Neural cell (in vitro differentiated cells): ENCODE measurements at regions not wholly inside any gene's neighbourhood (a gene's known extent, or its start where the extent isn't known, plus 50 kb on each side); places are given as distances from the start of the nearest gene placed in this dataset.

Experiments
- H2AFZ ChIP-seq: fragments of 200-600, 300-800 bp; sonication (generic), shearing (Covaris generic); 2 replicates; pipeline ENCODE4 v1.6.0; 2014; ENCODE audit warnings: low read depth, mild to moderate bottlenecking, antibody characterized with exemption, low read length, moderate library complexity
- H3F3A ChIP-seq: fragments of 200-600 bp; shearing (Covaris generic); 2 replicates; pipeline ENCODE4 v1.6.1; 2016; ENCODE audit warnings: mild to moderate bottlenecking, moderate library complexity, mixed read lengths, antibody characterized with exemption, low read length; ENCODE audit not compliant: insufficient read depth, poor library complexity, severe bottlenecking
- H3K27ac ChIP-seq: fragments of 200-600, 300-800 bp; sonication (generic), shearing (Covaris generic); 2 replicates; pipeline ENCODE4 v1.5.1; 2014; ENCODE audit warnings: mild to moderate bottlenecking, low read length, moderate library complexity
- H3K27me3 ChIP-seq: fragments of 300-800, 200-600 bp; sonication (generic), shearing (Covaris generic); 2 replicates; pipeline ENCODE4 v1.6.0; 2014; ENCODE audit warnings: mild to moderate bottlenecking, low read depth, low read length, moderate library complexity; ENCODE audit not compliant: insufficient read depth
- H3K36me3 ChIP-seq: fragments of 300-800, 200-600 bp; sonication (generic), shearing (Covaris generic); 2 replicates; pipeline ENCODE4 v1.5.1; 2014; ENCODE audit warnings: mild to moderate bottlenecking, antibody characterized with exemption, low read length, moderate library complexity; ENCODE audit not compliant: insufficient read depth
- H3K4me2 ChIP-seq: fragments of 300-800, 200-600 bp; sonication (generic), shearing (Covaris generic); 2 replicates; pipeline ENCODE4 v1.6.0; 2014; ENCODE audit warnings: mild to moderate bottlenecking, low read length
- H3K4me3 ChIP-seq: fragments of 300-800, 200-600 bp; sonication (generic), shearing (Covaris generic); 2 replicates; pipeline ENCODE4 v1.5.1; 2014; ENCODE audit warnings: mild to moderate bottlenecking, low read length, moderate library complexity
- H3K79me2 ChIP-seq: fragments of 200-600 bp; shearing (Covaris generic); replicated peaks from 2 replicates; pipeline ENCODE4 v1.6.0; 2014; ENCODE audit warnings: mild to moderate bottlenecking, low read length, moderate library complexity; ENCODE audit not compliant: insufficient read depth
- H3K9ac ChIP-seq: fragments of 300-800, 200-600 bp; sonication (generic), shearing (Covaris generic); 2 replicates; pipeline ENCODE4 v1.6.1; 2016; ENCODE audit warnings: mild to moderate bottlenecking, low read length, mixed read lengths
- H3K9me2 ChIP-seq: fragments of 200-600 bp; shearing (Covaris generic); 2 replicates; pipeline ENCODE4 v1.6.1; 2016; ENCODE audit warnings: mild to moderate bottlenecking, low read length, mixed read lengths; ENCODE audit not compliant: insufficient read depth
- H3K9me3 ChIP-seq: fragments of 200-600, 300-800 bp; sonication (generic), shearing (Covaris generic); 2 replicates; pipeline ENCODE4 v1.6.1; 2016; ENCODE audit warnings: mild to moderate bottlenecking, mixed run types, low read length, moderate library complexity, mixed read lengths
- H4K20me1 ChIP-seq: fragments of 200-600 bp; shearing (Covaris generic); 2 replicates; pipeline ENCODE4 v1.6.1; 2016; ENCODE audit warnings: mild to moderate bottlenecking, mixed run types; ENCODE audit not compliant: insufficient read depth
- EP300 ChIP-seq: fragments of 450-650 bp; conservative IDR thresholded peaks from 2 replicates; pipeline ENCODE4 v1.6.1; 2014; ENCODE audit warnings: antibody characterized with exemption, mild to moderate bottlenecking, moderate library complexity; ENCODE audit not compliant: poor library complexity, severe bottlenecking
- EZH2 ChIP-seq: fragments of 200-600, 300-800 bp; shearing (Covaris generic), sonication (generic); IDR thresholded peaks from 2 replicates; pipeline ENCODE4 v1.6.1; 2014; ENCODE audit warnings: antibody characterized with exemption, low read length, borderline replicate concordance, mild to moderate bottlenecking; ENCODE audit not compliant: insufficient read depth, poor library complexity, severe bottlenecking
- MXI1 ChIP-seq: fragments of 450-650 bp; conservative IDR thresholded peaks from 2 replicates; pipeline ENCODE4 v1.6.1; 2014; ENCODE audit warnings: antibody characterized with exemption, mild to moderate bottlenecking; ENCODE audit not compliant: poor library complexity, severe bottlenecking
- POLR2AphosphoS5 ChIP-seq: IDR thresholded peaks from 2 replicates; pipeline ENCODE4 v1.6.1; 2012
- RAD21 ChIP-seq: fragments of 450-650 bp; conservative IDR thresholded peaks from 2 replicates; pipeline ENCODE4 v1.6.1; 2014; ENCODE audit warnings: antibody characterized with exemption, mild to moderate bottlenecking, moderate library complexity
- SMC3 ChIP-seq: fragments of 450-650 bp; conservative IDR thresholded peaks from 2 replicates; pipeline ENCODE4 v1.6.1; 2014; ENCODE audit warnings: antibody characterized with exemption, mild to moderate bottlenecking, moderate library complexity; ENCODE audit not compliant: poor library complexity
- TAF1 ChIP-seq: IDR thresholded peaks from 2 replicates; pipeline ENCODE4 v1.6.1; 2012; ENCODE audit warnings: low read depth
- TF ChIP-seq, protein P1 (sequence below): fragments of 450-650 bp; IDR thresholded peaks from 2 replicates; pipeline ENCODE4 v1.5.1; 2014; ENCODE audit warnings: antibody characterized with exemption, mild to moderate bottlenecking, moderate library complexity; ENCODE audit not compliant: poor library complexity, severe bottlenecking
- TF ChIP-seq, protein P2 (sequence below): IDR thresholded peaks from 2 replicates; pipeline ENCODE4 v1.6.1; 2012; ENCODE audit warnings: borderline replicate concordance

- no peak for TF ChIP-seq EP300
- TF ChIP-seq SMC3: no peak
- TF ChIP-seq MXI1: no peak
- TF ChIP-seq, protein P1, sequence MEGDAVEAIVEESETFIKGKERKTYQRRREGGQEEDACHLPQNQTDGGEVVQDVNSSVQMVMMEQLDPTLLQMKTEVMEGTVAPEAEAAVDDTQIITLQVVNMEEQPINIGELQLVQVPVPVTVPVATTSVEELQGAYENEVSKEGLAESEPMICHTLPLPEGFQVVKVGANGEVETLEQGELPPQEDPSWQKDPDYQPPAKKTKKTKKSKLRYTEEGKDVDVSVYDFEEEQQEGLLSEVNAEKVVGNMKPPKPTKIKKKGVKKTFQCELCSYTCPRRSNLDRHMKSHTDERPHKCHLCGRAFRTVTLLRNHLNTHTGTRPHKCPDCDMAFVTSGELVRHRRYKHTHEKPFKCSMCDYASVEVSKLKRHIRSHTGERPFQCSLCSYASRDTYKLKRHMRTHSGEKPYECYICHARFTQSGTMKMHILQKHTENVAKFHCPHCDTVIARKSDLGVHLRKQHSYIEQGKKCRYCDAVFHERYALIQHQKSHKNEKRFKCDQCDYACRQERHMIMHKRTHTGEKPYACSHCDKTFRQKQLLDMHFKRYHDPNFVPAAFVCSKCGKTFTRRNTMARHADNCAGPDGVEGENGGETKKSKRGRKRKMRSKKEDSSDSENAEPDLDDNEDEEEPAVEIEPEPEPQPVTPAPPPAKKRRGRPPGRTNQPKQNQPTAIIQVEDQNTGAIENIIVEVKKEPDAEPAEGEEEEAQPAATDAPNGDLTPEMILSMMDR: no peak
- no peak for TF ChIP-seq EZH2
- no peak for TF ChIP-seq RAD21
- TF ChIP-seq, protein P2, sequence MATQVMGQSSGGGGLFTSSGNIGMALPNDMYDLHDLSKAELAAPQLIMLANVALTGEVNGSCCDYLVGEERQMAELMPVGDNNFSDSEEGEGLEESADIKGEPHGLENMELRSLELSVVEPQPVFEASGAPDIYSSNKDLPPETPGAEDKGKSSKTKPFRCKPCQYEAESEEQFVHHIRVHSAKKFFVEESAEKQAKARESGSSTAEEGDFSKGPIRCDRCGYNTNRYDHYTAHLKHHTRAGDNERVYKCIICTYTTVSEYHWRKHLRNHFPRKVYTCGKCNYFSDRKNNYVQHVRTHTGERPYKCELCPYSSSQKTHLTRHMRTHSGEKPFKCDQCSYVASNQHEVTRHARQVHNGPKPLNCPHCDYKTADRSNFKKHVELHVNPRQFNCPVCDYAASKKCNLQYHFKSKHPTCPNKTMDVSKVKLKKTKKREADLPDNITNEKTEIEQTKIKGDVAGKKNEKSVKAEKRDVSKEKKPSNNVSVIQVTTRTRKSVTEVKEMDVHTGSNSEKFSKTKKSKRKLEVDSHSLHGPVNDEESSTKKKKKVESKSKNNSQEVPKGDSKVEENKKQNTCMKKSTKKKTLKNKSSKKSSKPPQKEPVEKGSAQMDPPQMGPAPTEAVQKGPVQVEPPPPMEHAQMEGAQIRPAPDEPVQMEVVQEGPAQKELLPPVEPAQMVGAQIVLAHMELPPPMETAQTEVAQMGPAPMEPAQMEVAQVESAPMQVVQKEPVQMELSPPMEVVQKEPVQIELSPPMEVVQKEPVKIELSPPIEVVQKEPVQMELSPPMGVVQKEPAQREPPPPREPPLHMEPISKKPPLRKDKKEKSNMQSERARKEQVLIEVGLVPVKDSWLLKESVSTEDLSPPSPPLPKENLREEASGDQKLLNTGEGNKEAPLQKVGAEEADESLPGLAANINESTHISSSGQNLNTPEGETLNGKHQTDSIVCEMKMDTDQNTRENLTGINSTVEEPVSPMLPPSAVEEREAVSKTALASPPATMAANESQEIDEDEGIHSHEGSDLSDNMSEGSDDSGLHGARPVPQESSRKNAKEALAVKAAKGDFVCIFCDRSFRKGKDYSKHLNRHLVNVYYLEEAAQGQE: no peak
- TF ChIP-seq TAF1: no peak
- no peak for TF ChIP-seq POLR2AphosphoS5
- no peaks in the 10 kb centered on the region for H3K9me2 ChIP-seq
- no peak overlapping the region for H2AFZ ChIP-seq
These were observed 66.3 kb upstream of the SORCS3 start for GRCh38 chr10:104574838-104575237.

DNA sequence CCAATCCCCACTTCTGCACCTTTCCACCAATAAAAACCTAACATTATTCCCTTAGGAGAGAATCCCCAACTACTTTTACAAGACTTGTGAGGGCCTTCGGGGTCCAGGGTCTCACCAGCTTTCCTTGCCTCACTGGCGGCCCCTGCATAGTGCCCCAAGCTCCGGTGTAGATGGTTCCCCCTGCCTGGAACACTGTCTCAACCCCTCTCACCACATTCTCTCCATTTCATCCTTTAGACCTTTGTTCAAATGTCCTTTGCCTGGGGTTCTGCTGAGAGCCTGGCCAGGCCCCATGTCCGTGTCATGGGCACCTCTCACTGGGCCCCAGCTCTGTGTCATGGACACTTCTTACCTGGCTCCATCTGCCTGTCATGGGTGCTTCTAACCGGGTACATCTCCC, 64.5 kb upstream of the SORCS3 start:
- Histone ChIP-seq H4K20me1 (no peaks in the 10 kb centered on the region), H3K36me3 (no peaks in the 10 kb centered on the region), H3F3A (no peaks in the 10 kb centered on the region), H2AFZ (no peak overlapping the region), H3K9me2 (no peaks in the 10 kb centered on the region), H3K4me3 (no peak overlapping the region), H3K27ac (no peak overlapping the region), H3K9me3 (no peaks in the 10 kb centered on the region), H3K4me2 (no peak overlapping the region), H3K9ac (no peak overlapping the region), H3K27me3 (no peaks in the 10 kb centered on the region), H3K79me2 (no peaks in the 10 kb centered on the region)
- TF ChIP-seq, protein P1: no peak
- TF ChIP-seq EZH2 (no peak), MXI1 (no peak), TAF1 (no peak), SMC3 (no peak), EP300 (no peak), RAD21 (no peak), POLR2AphosphoS5 (no peak)
- TF ChIP-seq, protein P2: no peak

More at GRCh38 chr10:104574838-104575237, 66.3 kb upstream of the SORCS3 start:
- Histone ChIP-seq H3K27ac (no peak overlapping the region), H3K79me2 (no peaks in the 10 kb centered on the region), H3K4me3 (no peak overlapping the region), H3K4me2 (no peak overlapping the region), H3K36me3 (no peaks in the 10 kb centered on the region), H3K9ac (no peak overlapping the region), H4K20me1 (no peaks in the 10 kb centered on the region), H3F3A (no peaks in the 10 kb centered on the region), H3K27me3 (no peaks in the 10 kb centered on the region), H3K9me3 (no peaks in the 10 kb centered on the region)
